ENCODE measurements at regions not wholly inside any gene's neighbourhood (a gene's known extent, or its start where the extent isn't known, plus 50 kb on each side); places are given as distances from the start of the nearest gene placed in this dataset.

DNA sequence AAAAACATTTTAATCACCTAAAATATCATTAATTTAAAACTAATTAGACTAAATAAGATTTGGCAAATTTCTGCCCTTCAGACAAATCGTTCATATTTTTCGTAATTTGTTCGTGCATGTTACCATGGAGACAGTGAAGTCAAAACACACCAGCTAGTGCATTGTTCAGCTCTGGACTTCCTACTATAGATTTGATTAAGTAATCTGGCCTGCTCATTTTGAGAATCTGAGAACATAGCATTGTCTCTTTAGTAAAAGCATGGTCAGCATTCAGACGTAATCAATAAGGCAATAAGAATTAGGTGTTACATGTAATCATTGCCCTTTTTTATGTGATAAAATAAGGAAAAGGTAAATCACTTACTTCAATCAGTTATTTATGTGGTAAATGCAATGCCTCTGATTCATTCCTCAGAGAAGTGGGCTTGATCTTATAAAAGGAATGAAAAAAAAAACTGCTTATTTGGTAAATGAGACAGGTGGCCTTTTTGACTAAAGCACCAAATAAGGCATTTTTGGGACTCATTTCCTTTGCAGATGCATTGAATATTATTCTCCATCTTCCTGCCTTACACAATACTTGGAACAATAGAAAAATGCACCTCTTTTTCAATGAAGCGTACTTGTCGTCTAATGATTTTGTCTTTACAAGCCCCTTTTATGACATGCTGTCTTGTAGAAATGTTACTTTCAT lies 84.5 kb upstream of the FNDC3B start:
- no peak overlapping the region for H3K4me3 ChIP-seq
- peaks cover 0 to 5% (median 0%) of the 10 kb centered on the region in 3 donors for H3K4me1 ChIP-seq
- no peaks in the 10 kb centered on the region for H3K36me3 ChIP-seq
- H3K27me3 ChIP-seq: no peaks in the 10 kb centered on the region
- 29 to 33% methylated on average over 4 to 6 of the region's 6 CpGs for WGBS, 2 donors (ENCODE audit: low coverage in 1 of 2)
- H3K27ac ChIP-seq: no peak overlapping the region
- no peak for TF ChIP-seq POLR2AphosphoS5 (IDR thresholded peaks at IDR 0.05)
- H3K9me3 ChIP-seq: no peaks in the 10 kb centered on the region
- no peak for ATAC-seq

DNA sequence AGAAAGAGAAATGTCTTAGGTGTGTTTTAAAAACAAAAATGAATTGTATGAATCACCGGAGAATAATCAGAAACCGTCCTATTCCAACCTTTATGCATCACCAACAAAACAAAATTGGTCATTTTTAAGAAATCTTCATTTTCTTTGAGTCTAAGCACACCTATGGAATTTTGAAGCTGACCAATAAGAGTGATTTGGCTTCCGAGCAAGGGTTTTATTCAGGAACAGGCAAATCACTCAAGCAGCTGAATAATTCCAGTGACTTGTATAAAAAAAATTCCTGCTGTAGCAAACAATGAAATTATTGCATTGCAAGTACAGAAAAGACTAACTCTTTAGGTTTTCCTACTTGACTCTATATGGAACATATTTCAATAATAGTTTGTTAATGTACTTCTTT lies 83.8 kb upstream of the FNDC3B start:
- TF ChIP-seq, protein P1, sequence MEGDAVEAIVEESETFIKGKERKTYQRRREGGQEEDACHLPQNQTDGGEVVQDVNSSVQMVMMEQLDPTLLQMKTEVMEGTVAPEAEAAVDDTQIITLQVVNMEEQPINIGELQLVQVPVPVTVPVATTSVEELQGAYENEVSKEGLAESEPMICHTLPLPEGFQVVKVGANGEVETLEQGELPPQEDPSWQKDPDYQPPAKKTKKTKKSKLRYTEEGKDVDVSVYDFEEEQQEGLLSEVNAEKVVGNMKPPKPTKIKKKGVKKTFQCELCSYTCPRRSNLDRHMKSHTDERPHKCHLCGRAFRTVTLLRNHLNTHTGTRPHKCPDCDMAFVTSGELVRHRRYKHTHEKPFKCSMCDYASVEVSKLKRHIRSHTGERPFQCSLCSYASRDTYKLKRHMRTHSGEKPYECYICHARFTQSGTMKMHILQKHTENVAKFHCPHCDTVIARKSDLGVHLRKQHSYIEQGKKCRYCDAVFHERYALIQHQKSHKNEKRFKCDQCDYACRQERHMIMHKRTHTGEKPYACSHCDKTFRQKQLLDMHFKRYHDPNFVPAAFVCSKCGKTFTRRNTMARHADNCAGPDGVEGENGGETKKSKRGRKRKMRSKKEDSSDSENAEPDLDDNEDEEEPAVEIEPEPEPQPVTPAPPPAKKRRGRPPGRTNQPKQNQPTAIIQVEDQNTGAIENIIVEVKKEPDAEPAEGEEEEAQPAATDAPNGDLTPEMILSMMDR (IDR thresholded peaks at IDR 0.05): no peak
- TF ChIP-seq EP300 (IDR thresholded peaks at IDR 0.05) (no peak), POLR2A (IDR thresholded peaks at IDR 0.05) (no peak), POLR2AphosphoS5 (IDR thresholded peaks at IDR 0.05) (no peak)
- H3K4me1 ChIP-seq: peaks cover 0 to 5% (median 0%) of the 10 kb centered on the region in 3 donors
- H3K9me3 ChIP-seq: no peaks in the 10 kb centered on the region
- H3K27me3 ChIP-seq: no peaks in the 10 kb centered on the region
- no peak for ATAC-seq
- H3K27ac ChIP-seq: no peak overlapping the region
- no peaks in the 10 kb centered on the region for H3K36me3 ChIP-seq
- 92 to 93% methylated on average over 3 of the region's 3 CpGs for WGBS, 2 donors (ENCODE audit: low coverage in 1 of 2)
- H3K4me3 ChIP-seq: no peak overlapping the region

DNA sequence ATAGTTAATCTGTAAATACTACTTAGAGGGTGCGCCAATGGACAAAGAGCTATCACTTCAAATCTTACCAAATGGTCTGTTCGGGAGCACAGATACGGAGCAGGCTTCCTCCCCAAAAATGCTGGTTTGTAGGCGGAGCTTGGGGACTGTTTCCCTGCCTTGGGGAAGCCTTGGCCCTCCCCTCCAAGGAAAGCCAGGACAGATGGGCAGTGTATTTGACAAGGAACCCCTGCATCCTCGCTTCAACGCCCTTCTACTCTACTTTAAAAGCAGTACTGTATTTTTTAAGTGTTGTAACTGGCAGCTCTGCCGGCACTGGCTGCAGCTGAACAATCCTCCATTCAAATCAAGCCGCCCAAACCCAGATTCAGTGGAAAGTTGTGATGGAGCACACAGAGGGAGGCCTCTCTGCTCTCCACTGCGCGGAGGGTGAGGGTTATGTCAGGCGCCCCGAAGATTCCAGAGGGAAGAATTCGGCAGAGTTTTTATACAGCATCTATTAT lies 83.1 kb upstream of the FNDC3B start:
- H3K9me3 ChIP-seq: no peaks in the 10 kb centered on the region
- no peak for ATAC-seq
- WGBS, 2 donors (ENCODE audit: low coverage in 1 of 2): 84 to 88% methylated on average over 7 to 11 of the region's 13 CpGs
- peaks cover 0 to 5% (median 0%) of the 10 kb centered on the region in 3 donors for H3K4me1 ChIP-seq
- H3K4me3 ChIP-seq: no peak overlapping the region
- H3K36me3 ChIP-seq: no peaks in the 10 kb centered on the region
- TF ChIP-seq POLR2A (IDR thresholded peaks at IDR 0.05) (no peak), EP300 (IDR thresholded peaks at IDR 0.05) (no peak), POLR2AphosphoS5 (IDR thresholded peaks at IDR 0.05) (no peak)
- TF ChIP-seq, protein P1 (IDR thresholded peaks at IDR 0.05): no peak
- H3K27me3 ChIP-seq: no peaks in the 10 kb centered on the region
- no peak overlapping the region for H3K27ac ChIP-seq

DNA sequence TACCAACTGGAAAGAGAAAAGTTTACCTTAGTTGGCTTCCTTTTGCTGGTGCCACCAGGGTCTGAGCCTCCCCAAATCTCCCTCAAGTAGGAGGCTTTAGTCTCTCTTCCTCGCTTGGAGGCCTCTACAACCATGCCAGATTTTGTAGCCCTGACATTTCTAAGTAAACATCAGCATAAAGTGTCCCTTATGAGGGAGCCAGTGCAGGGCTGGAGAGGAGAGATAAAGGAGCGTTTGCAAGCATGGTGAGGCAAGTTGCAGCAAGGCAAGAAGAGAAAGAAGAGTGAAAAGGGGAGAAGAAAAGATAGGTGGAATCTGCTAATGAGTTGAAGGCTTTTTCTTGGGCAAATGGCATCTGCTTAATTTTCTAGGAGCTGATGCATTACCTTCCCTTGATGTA lies 82.7 kb upstream of the FNDC3B start:
- Histone ChIP-seq H3K4me1 (peaks cover 0 to 5% (median 0%) of the 10 kb centered on the region in 3 donors), H3K9me3 (no peaks in the 10 kb centered on the region)
- no CpG with 5 or more reads among the region's 2 CpGs for WGBS, 2 donors (ENCODE audit: low coverage in 1 of 2)

DNA sequence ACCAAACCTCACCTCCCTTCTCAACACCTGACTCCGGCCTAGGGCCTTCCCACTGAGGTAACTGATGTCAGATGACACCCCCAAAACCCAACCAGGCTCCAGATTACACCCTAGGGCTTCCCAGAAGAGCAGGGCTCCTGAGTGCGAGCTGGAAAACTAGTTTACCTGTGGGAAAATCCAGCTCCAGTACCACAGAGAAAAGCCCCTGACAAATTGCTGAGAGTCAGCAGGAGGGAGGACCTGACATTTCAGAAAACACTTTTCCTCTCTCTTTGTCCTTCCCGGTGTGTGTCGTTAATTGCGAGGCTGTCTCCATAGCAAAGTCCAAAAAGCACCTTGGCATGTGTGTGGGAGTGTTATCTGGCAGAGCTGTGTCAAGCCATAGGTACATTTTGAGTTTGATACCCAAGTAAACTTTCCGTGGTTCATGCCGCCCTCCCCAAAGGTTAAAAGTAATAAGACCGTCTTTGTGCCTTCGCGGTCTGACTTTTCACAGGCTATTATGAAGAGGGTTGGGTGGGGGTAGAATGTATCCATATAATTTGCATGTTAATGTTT lies 79.8 kb upstream of the FNDC3B start:
- ATAC-seq: no peak
- H3K27me3 ChIP-seq: no peaks in the 10 kb centered on the region
- WGBS, 2 donors (ENCODE audit: low coverage in 1 of 2): 70 to 77% methylated on average over 8 to 9 of the region's 10 CpGs
- H3K4me3 ChIP-seq: no peak overlapping the region
- TF ChIP-seq EP300 (IDR thresholded peaks at IDR 0.05) (no peak), POLR2AphosphoS5 (IDR thresholded peaks at IDR 0.05) (no peak), POLR2A (IDR thresholded peaks at IDR 0.05) (no peak)
- TF ChIP-seq, protein P1 (IDR thresholded peaks at IDR 0.05): no peak
- H3K36me3 ChIP-seq: no peaks in the 10 kb centered on the region
- no peaks in the 10 kb centered on the region for H3K9me3 ChIP-seq
- H3K27ac ChIP-seq: no peak overlapping the region
- H3K4me1 ChIP-seq: no peaks in the 10 kb centered on the region

More for the DNA sequence above, 82.7 kb upstream of the FNDC3B start:
- H3K27me3 ChIP-seq: no peaks in the 10 kb centered on the region
- no peaks in the 10 kb centered on the region for H3K36me3 ChIP-seq
- H3K27ac ChIP-seq: no peak overlapping the region
- TF ChIP-seq, protein P1 (IDR thresholded peaks at IDR 0.05): no peak
- TF ChIP-seq EP300 (IDR thresholded peaks at IDR 0.05) (no peak), POLR2A (IDR thresholded peaks at IDR 0.05) (no peak), POLR2AphosphoS5 (IDR thresholded peaks at IDR 0.05) (no peak)
- no peak overlapping the region for H3K4me3 ChIP-seq
- no peak for ATAC-seq

Data from gastroesophageal sphincter (tissue), 4 donors.